HG03025 (cell line): ENCODE measurements at regions not wholly inside any gene's neighbourhood (a gene's known extent, or its start where the extent isn't known, plus 50 kb on each side); places are given as distances from the start of the nearest gene placed in this dataset.

ENCODE experiments used
- ATAC-seq: cut with Tn5 transposase; IDR thresholded peaks from one replicate; pipeline ENCODE4 v1.9.1; 2021; ENCODE audit warnings: mild to moderate bottlenecking, moderate library complexity; ENCODE audit not compliant: unreplicated experiment, low FRiP score

DNA sequence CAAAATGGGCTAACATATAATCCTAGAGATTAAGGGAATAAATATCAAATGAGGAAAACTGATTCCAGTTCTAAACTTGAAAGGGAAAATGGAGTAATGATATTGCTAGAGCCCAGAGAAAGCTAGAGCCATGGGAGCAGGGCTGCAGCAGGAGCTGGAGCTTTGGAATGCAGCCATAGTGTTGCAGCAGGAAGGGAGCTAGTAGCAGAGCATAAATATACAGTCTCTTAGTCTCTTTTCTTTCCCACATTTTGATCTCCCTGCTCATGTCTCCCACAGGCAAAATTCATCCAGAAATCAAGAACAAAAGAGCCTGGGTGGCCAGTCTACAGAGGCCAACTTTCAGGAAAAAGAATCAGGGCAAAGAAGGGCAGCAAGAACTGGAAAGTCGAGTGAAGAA is 253.7 kb downstream of the ATXN7L3B start:
- ATAC-seq, result no peak

DNA sequence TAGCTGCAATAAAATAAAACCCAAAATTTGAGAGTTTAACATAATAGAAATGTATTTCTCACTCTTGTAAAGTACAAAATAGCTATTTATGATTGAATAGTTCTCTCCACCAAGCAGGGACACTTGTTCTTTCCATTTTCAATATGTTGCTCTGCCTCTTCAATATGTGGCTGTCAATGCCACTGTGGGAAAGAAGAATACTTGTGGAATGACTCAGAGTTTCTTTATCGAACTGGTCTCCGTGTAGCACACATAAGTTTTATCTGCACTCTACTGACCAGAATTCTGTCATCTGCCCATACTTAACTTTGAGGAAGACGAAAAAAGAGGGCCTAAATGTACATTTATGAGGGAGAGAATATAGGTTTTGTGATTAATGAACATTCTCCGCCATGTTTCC is 256.9 kb downstream of the ATXN7L3B start:
- ATAC-seq, result no peak

DNA sequence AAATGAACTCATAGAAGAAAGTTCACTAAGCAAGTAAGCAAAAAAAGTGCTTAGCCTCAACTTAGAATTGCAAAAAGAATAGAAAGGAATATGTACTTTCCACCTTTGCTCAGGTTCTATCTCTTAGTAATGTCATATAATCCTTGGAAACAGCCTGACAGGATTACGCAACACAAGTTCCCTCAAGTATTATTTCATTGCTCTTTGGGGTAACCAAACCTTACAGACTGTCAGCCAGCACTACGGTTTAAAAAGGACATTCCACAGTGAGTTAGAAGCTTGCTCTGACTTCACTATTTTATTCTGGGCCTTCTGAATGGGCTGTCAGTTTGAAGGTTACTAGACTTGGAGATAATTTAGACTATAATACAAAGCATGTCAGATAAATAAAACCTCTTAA is 264.0 kb downstream of the ATXN7L3B start:
- ATAC-seq, result no peak

DNA sequence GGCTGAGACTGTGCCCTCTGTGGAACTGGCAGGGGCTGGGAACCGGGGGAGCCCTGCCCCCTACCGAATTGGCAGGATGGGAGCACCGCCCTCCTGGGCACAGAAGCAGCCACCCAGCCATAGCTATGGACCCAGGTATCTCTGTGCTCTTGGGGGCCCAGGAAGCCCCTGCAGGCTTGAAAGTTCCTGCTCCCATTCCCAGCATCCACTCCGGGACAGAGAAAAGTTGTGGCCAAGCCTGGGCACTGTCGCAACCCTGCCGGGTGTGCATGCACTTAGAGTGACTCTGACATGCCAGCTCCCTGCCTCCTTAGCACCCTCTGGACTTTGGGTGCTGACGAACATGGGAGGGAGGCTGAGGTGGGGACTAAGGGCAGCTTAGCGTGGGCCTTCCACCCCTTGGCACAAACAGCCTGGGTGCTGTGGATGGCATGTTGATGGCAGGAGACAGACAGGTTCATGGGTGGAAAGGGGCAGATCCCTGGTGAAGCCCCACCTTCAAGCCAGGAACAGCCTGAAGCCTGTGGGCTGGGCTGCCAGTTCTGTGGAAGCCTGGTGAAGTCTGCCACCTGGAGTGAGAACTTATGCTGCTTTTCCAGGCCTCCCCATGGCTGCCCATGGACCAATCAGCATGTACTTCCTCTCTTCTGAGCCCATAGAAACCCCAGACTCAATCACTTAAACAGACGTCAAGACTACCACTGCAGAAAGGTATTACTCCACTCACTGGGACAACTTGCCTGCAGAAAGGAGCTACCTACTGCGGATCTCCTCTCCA is 279.0 kb downstream of the ATXN7L3B start:
- no peak for ATAC-seq

DNA sequence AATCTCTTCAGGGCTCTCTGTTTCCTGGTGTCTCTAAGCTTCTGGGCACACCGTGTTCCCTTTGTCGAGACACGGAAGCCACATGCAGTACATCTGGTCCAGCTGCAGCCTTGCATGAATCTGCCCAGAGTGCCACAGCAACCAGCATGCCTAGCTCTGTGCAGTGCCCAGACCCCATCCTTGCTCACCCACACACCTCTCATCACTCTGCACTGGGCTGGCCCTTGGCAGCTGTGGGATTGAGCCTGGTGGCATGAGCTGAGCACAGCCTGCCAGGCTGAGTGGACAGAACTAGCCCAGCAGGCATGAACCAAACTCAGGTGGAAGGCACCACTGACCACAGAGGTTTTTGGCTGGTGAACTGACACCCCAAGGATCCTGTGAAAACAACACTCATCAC is 279.9 kb downstream of the ATXN7L3B start:
- no peak for ATAC-seq

DNA sequence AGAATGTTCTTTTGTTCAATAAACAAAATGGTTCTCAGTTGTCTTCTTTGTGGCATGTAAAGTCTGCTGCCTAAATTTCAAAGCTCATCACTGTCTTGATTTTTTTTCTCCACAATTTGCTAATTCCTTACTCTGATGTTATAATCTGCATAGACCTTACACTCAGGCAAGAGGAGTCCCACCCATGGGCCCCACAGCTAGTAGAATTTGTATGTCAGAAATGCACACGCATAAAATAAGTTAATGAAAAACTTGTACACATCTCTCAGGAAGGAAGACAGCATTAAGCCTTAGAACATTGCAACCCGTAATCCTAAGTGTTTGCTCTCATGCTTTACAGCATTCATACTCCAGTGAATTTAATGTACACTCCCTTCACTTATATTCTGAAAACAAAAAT is 280.8 kb downstream of the ATXN7L3B start:
- ATAC-seq, result no peak

DNA sequence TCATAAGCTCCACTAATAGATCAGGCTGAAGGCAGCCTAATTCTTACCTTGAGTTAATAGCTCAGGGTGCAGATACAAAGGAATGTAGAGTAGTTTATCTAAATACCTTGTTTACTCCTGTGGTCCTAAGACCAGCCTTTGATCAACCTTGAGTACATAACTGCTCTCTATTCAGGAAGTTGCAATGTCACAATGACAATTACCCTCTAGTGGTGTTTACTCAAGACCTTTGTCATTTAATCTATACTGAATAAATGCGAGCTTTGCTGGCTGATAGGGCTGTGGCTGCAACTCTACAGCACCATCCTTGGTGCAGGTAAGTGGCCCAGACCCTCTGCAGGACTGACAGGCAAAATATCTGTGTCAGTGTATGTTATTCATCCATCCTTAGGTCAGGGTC is 282.7 kb downstream of the ATXN7L3B start:
- no peak for ATAC-seq

DNA sequence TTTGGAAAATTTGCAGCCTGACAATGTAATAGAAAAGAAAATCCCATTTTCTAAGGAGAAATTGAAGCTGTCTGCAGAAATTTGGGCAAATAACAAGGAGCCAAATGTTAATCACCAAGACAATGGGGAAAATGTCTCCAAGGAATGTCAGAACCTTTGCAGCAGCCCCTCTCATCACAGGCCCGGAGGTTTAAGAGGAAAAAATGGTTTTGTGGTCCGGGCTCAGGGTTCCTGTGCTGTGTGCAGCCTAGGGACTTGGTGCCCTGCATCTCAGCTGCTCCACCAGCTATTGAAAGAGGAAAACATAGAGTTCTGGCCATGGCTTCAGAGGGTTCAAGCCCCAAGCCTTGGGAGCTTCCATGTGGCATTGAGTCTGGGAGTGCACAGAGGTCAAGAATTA is 298.9 kb downstream of the ATXN7L3B start:
- no peak for ATAC-seq

DNA sequence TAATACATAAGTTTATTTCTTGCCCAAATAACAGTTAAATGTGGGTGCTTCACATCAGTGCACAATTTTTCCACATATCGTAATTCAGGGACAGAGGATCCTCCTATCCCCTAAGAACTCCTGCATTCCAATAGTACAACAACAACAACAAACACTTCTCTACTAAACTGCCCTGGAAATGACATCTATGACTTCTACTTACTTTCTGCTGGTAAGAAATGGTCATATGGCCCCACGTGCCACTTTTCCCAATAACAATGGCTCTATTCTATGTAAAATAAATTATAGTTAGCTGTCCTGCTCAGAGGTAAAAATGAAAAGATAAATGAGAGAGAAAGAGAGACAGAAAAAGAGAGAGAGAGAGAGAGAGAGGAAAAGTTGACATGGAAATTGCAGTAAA is 308.5 kb downstream of the ATXN7L3B start:
- no peak for ATAC-seq

DNA sequence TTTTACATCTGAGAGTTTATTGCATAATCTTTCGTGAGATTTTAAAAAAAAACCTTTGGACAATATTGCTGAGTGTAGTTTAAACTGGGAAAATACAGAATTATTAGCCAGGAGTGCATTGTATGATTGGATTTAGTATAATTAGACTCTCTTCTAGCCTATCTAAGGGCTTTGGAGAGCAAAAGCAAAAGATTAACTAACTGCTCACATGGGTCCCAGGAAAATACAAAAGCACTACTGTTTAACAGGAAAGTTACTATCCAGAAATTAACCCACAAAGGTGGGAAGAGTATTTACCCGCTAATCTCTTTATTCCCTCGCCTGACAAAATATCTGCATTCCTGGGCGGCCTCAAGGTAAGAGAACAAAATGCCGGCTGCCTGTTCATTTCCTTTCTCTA is 309.5 kb downstream of the ATXN7L3B start:
- no peak for ATAC-seq

DNA sequence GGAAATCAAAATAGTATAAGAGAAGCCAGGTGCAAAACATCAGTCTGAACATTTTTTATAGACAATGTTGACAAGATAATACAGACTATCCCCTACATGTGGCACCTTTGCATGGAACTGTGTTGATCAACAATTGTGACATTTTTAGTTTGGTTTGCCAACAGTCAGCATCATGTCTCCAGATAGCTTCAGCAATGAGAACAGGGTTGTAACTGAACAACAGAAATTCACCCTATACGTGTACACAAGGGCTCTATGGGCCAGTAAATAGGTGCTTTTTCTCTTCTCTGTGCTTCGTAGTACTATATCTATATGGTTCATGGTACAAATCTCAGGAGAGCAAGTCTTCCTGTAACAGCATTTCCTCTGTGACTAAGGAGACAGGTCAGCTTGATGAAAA is 310.4 kb downstream of the ATXN7L3B start:
- ATAC-seq, result no peak

DNA sequence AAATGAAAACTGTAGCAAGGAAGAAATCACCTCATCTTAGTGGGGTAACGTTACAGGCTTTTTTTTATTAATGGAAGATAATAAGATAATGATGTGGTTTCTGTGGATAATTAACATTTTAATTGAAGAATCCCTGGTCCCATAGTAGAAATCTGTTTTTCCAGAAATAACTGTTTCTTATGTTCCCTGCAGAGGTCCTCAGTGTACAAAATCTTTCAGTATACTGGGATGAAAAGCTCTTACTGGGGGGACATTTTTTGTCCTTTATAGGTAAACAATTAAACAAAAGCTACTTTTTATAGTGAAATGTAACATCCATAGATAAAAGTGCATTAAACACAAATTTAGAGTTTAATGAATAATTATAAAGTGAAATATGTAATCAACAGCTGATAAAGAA is 312.2 kb downstream of the ATXN7L3B start:
- ATAC-seq, result no peak

DNA sequence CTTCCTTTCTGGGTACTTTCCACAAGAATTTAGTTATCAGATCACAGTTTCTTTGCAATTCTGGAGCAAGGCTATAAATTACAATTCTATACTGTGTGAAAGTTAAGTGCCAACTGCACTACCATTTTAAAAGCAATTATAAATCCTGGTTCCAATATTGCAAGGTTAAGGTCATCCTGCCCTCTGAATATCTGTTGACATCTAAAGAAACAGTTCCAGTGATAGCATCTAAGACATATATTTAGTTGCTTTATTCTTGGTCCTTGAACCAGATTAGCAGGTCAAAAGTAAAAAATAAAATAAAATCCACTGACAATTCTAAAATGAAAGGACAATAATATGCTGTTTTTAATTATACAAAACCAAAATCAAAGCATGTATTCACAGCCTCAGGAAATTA is 334.2 kb downstream of the ATXN7L3B start:
- no peak for ATAC-seq

DNA sequence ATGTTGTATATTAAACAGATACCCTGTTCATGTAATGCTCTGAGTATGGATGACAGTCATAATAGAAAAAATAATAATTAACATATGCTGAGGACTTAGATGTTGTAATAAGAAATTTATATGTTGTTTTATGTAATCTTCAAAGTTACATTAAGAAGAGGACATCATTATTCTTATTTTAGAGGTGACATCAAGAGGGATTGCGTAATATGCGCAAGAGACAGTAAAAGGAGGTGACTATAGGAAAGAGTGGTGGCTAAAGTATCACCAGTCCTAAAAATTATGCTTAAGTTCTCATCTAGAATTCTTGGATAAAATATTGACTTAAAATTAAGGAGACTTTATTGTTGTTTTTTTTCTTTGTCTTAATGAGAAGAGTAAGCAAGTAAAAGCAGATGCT is 323.9 kb downstream of the KCNC2 start:
- no peak for ATAC-seq

DNA sequence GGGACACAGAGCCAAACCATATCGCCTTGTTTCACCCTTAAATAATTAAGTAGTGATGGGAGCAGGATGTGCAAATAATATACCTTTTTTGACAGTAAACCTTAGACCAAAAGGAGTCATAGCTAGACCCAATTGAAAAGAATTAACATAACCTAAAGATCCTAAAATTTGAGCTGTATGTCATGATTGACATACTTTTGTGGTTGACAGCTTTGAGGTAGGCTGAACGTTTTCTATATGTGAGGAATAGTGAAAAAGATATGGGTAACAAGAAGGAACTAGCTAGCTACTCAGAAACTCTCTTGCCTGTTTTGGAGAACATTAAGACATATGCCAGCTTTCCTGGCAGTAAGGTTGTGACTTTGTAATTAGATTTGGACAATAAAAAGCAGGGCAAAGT is 320.6 kb downstream of the KCNC2 start:
- no peak for ATAC-seq

DNA sequence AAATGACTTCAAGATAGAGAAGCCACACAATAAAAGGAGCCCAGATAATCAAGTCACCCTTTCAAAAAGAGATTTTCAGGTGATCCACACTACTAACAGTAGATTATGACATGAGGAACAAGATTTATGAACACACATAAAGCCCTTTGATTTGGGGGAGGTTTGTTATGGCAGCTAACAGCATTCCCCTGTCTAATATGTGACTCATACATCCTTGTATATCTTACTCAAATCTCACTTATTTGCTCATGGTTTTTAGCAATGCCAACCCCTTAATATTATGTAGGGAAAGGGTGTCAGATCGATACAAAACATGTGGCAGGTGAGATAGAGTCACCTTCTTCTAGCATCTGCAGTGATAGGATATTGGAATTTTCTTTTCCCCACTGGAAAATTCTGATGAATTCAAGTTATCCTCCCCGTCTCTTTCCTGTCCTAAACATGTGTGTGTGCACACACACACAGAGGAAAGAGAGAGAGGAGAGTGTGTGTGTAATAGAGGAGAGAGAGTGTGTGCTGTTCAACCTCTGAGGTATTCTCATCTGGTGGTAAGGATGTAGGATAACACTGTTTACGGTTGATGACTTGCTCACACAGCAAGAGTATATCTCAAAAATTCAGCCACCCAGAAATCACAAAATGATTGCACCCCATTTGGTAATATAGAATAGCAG is 319.9 kb downstream of the KCNC2 start:
- ATAC-seq, result peak; percentile 45

DNA sequence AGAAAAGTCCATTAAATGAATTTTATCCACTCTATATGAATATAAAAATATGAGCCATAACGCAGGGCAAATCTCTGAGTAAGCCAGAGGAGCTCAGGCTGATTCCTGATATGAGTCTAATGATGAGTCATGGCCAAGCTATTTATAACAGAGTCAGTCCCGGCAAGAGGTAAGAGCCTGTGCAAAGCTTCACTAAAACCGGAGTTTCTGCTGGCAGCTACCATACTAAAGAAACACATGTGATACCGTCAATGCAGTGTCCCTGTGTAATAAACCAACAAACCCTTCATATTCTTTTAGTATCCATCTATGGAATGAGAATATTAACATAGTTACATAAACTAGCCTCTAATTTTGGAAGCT is 319.4 kb downstream of the KCNC2 start:
- peak; percentile 91 for ATAC-seq

DNA sequence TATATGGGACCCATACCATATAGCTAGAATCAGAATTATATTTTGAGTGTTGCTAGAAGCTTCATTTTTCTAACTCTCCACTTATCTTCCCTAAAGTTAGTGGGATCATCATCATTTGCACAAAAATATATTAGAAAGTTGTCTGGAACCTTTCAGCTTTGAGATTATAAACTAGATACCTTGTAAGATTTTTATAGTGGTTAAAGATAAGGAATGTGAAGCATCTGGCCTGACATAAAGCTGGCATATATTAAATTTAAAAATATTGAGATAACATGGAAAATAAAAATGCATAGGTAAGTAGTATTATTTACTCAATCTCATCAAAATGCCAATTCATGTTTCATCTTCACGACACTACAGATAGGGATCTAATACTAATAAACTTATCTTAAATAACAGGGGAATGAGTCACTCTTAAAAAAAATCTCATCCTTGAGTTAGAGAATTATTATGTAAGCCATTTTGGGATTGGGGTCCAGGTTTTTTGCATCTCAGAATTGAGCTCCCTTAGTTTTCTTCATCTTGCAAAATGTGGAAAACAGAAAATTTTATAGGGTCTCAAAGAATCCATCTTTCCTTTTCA is 318.5 kb downstream of the KCNC2 start:
- ATAC-seq, result no peak

DNA sequence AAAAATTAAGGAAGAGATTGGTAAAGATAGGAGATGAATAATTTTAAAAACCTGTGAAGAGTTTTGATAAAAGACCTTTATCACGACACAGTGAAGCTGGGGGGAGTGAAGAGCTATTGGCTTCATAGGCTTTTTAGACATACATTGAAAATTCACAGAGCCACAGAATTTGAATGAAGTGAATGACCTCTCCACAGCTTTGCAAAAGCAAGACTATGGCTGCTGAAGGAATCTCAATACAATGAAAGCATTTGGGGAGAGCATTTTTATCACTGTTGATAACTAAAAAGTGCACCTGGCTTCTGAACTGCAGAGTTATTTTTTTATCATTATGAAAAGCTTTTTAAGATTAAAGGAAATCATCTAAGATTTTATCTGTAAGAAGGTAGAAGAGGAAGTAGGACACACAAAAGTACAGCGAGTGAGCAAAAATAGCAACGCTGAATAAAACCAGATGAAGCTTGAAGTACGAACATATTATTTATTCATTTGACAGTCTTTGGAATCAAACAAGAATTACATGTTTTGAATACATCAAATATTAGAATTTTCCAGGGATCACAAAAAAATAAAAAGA is 317.5 kb downstream of the KCNC2 start:
- ATAC-seq, result no peak

DNA sequence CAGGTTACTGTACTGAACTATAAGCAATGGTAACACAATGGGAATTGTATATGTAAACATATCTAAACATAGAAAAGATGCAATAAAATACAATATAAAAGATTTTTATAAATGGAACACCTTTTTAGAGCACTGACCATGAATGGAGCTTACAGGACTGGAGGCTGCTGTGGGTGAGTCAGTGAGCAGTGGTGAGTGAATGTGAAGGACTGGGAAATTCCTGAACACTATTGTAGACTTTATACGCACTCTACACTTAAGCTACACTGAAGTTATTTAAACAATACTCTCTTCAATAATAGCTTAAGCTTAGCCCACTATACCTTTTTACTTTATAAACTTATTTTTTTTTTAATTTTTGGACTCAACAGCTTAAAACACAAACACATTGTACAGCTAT is 313.5 kb downstream of the KCNC2 start:
- no peak for ATAC-seq

DNA sequence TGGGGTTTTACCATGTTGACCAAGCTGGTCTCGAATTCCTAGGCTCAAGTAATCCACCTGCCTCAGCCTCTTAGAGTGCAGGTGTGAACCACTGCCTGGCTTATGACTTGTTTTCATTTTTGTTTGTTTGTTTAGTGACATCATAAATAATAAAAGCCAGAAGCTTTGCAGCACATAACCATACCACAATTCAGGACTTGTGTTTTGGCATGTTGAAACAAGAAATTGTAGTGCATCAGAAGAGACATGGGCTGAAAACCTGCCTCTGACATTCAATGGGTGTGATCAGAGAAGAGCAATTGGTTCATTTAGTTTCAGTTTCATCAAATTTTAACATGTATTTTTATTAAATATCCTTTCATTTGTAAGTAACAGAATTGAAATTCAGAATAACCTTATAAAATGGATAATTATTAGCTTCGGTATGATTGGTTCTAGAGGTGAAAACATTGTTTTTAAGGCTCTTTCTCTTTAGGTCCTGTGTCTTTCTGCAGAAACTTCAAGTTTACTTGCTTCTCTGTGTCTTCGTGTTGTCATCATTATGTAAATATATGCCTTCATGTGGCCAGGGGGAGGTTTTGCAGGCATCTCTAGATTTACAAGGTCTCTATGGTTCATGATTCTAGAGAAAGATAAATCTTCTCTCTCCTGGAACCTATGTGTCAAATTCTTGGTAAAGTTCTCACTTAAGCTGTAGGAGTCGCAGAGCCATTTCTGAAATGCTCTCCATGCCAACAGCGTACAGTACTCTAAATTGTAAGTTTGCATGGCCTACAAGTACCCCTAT is 312.0 kb downstream of the KCNC2 start:
- ATAC-seq, result no peak
